ENCODE measurements at regions not wholly inside any gene's neighbourhood (a gene's known extent, or its start where the extent isn't known, plus 50 kb on each side); places are given as distances from the start of the nearest gene placed in this dataset.

- no peak for DNase-seq
Observed at GRCh38 chr6:8213995-8214394, 111.6 kb upstream of the EEF1E1 start.

GRCh38 chr6:8212720-8213434 lies 110.5 kb upstream of the EEF1E1 start:
- DNase-seq: no peak

GRCh38 chr6:8207869-8208191 lies 105.5 kb upstream of the EEF1E1 start:
- no peak for DNase-seq

GRCh38 chr6:8207191-8207868 lies 105.0 kb upstream of the EEF1E1 start:
- DNase-seq: no peak

- DNase-seq: no peak
Observed at GRCh38 chr6:8203337-8203736, 101.0 kb upstream of the EEF1E1 start.

- no peak for DNase-seq
Observed at GRCh38 chr6:8201679-8202078, 99.3 kb upstream of the EEF1E1 start.

- DNase-seq: no peak
Observed at GRCh38 chr6:8200255-8200654, 97.9 kb upstream of the EEF1E1 start.

- DNase-seq: no peak
Observed at GRCh38 chr6:8195714-8196102, 93.4 kb upstream of the EEF1E1 start.

GRCh38 chr6:8195040-8195713 lies 92.8 kb upstream of the EEF1E1 start:
- DNase-seq: no peak

GRCh38 chr6:8194490-8194889 lies 92.1 kb upstream of the EEF1E1 start:
- no peak for DNase-seq

GRCh38 chr6:8193541-8193940 lies 91.2 kb upstream of the EEF1E1 start:
- DNase-seq: no peak

GRCh38 chr6:8192597-8192996 lies 90.2 kb upstream of the EEF1E1 start:
- DNase-seq: no peak

GRCh38 chr6:8192067-8192466 lies 89.7 kb upstream of the EEF1E1 start:
- no peak for DNase-seq

- no peak for DNase-seq
Observed at GRCh38 chr6:8191629-8192028, 89.3 kb upstream of the EEF1E1 start.

GRCh38 chr6:8187209-8187608 lies 84.9 kb upstream of the EEF1E1 start:
- DNase-seq: no peak

- no peak for DNase-seq
Observed at GRCh38 chr6:8182902-8183665, 80.7 kb upstream of the EEF1E1 start.

- no peak for DNase-seq
Observed at GRCh38 chr6:8181951-8182845, 79.8 kb upstream of the EEF1E1 start.

- DNase-seq: no peak
Observed at GRCh38 chr6:8181160-8181881, 79.0 kb upstream of the EEF1E1 start.

GRCh38 chr6:8180327-8181159 lies 78.2 kb upstream of the EEF1E1 start:
- no peak for DNase-seq

GRCh38 chr6:8177721-8178120 lies 75.4 kb upstream of the EEF1E1 start:
- no peak for DNase-seq

Data from activated T-cell treated with anti-CD3 and anti-CD28 coated beads for 4 hours (primary cell).